ENCODE measurements at regions not wholly inside any gene's neighbourhood (a gene's known extent, or its start where the extent isn't known, plus 50 kb on each side); places are given as distances from the start of the nearest gene placed in this dataset.

- ATAC-seq: no peak
Observed at GRCh38 chr5:122581629-122582028, 193.3 kb upstream of the SNX2 start.

DNA sequence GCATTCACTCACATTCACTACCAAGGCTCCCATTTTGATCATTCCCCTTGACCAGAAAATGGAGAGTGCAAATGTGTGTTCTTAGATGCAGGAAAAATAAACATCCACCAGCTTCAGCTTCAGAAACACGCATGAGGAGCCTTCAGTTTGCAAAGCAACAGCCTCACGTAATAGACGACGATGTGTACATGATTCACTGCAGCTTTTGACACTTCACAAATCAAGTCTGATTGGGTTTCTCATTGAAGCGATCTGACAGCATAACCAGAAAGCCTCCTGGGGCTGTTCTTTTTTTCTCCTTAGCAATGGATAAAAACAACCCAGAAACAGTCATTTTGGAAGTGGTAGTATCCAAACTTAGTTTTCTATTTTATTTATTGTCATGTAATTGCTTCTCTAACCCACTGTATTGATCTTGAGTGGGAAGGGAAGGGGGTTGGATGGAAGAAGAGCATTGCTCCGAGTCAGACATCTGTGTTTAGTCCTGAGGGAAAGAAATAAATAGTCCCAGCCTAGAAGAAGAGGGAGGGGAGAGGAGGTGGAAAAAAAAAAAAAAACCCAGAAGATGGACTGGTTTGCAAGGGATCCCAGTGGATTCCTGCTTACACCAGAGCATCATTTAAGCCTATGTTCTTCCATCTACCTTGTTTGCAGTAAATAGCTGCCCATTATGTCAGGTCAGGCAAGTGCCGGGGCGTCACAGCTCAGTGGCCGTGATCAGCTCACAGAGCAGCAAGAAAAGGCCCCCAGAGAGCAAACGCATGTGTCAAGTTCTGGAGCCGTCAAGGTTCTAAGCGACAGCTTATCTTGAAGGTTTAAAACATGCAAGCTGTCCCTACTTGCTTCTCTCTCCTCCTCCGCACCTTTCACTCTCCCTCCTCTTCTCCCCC, 190.2 kb upstream of the SNX2 start:
- POLR2A ChIA-PET: no interaction called here
- H3K9me2 ChIP-seq (ENCODE audit: insufficient read depth): no peaks in the 10 kb centered on the region
- H3K4me2 ChIP-seq (ENCODE audit: low read length): no peak overlapping the region
- no peaks in the 10 kb centered on the region for H3K9me3 ChIP-seq (ENCODE audit: control insufficient read depth in 1 of 2, insufficient read depth in 1 of 2, low read depth in 1 of 2, low read length in 2 of 2)
- H3K27ac ChIP-seq (ENCODE audit: low read depth, low read length): no peak overlapping the region
- DNase-seq (ENCODE audit: low read depth, low spot score): no peak
- RAD21 ChIA-PET (ENCODE audit: low non-redundant PET in 1 of 2, low total read pairs in 2 of 2, uncharacterized antibody in 2 of 2, unreplicated experiment in 2 of 2): no interaction called here
- intact Hi-C loops (cut with micrococcal nuclease): no loop called here
- no TSS peak for BruUV-seq (replicated peaks)
- H4K20me1 ChIP-seq (ENCODE audit: insufficient read depth): no peaks in the 10 kb centered on the region
- no peaks in the 10 kb centered on the region for H3K36me3 ChIP-seq (ENCODE audit: control insufficient read depth in 1 of 2, insufficient read depth in 2 of 2, low read length in 2 of 2)
- no peaks in the 10 kb centered on the region for H3K4me1 ChIP-seq (ENCODE audit: control insufficient read depth in 1 of 2, insufficient read depth in 2 of 2, low read length in 2 of 2)
- H3K4me3 ChIP-seq (replicated peaks in 1 of 2; ENCODE audit: low read depth in 1 of 2, low read length in 2 of 2): no peak overlapping the region
- H3K79me2 ChIP-seq (ENCODE audit: insufficient read depth, low read length): no peaks in the 10 kb centered on the region
- CTCF ChIA-PET: no interaction called here
- no peak for ATAC-seq
- H3K9ac ChIP-seq (ENCODE audit: low read length): no peak overlapping the region
- no peak overlapping the region for H2AFZ ChIP-seq (ENCODE audit: low read depth, low read length, poor library complexity, severe bottlenecking)
- no peaks in the 10 kb centered on the region for H3K27me3 ChIP-seq (ENCODE audit: insufficient read depth, low read length)
- TF ChIP-seq YY1 (IDR thresholded peaks at IDR 0.05; ENCODE audit: extremely low read depth, insufficient replicate concordance, low read depth, low read length): no peak
- TF ChIP-seq, protein P1, sequence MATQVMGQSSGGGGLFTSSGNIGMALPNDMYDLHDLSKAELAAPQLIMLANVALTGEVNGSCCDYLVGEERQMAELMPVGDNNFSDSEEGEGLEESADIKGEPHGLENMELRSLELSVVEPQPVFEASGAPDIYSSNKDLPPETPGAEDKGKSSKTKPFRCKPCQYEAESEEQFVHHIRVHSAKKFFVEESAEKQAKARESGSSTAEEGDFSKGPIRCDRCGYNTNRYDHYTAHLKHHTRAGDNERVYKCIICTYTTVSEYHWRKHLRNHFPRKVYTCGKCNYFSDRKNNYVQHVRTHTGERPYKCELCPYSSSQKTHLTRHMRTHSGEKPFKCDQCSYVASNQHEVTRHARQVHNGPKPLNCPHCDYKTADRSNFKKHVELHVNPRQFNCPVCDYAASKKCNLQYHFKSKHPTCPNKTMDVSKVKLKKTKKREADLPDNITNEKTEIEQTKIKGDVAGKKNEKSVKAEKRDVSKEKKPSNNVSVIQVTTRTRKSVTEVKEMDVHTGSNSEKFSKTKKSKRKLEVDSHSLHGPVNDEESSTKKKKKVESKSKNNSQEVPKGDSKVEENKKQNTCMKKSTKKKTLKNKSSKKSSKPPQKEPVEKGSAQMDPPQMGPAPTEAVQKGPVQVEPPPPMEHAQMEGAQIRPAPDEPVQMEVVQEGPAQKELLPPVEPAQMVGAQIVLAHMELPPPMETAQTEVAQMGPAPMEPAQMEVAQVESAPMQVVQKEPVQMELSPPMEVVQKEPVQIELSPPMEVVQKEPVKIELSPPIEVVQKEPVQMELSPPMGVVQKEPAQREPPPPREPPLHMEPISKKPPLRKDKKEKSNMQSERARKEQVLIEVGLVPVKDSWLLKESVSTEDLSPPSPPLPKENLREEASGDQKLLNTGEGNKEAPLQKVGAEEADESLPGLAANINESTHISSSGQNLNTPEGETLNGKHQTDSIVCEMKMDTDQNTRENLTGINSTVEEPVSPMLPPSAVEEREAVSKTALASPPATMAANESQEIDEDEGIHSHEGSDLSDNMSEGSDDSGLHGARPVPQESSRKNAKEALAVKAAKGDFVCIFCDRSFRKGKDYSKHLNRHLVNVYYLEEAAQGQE (IDR thresholded peaks at IDR 0.05; ENCODE audit: low read depth): no peak
- TF ChIP-seq ZFX (IDR thresholded peaks at IDR 0.05): no peak
- no peak for TF ChIP-seq JUND (IDR thresholded peaks at IDR 0.05)
- TF ChIP-seq, protein P2, sequence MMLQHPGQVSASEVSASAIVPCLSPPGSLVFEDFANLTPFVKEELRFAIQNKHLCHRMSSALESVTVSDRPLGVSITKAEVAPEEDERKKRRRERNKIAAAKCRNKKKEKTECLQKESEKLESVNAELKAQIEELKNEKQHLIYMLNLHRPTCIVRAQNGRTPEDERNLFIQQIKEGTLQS (IDR thresholded peaks at IDR 0.05): no peak
- TF ChIP-seq, protein P3, sequence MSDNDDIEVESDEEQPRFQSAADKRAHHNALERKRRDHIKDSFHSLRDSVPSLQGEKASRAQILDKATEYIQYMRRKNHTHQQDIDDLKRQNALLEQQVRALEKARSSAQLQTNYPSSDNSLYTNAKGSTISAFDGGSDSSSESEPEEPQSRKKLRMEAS (IDR thresholded peaks at IDR 0.05): no peak
- no peak for TF ChIP-seq EZH2phosphoT487 (IDR thresholded peaks at IDR 0.05; ENCODE audit: borderline replicate concordance)
- no peak for TF ChIP-seq POLR2AphosphoS5 (IDR thresholded peaks at IDR 0.05; ENCODE audit: low read depth, low read length)

More at GRCh38 chr5:122581629-122582028, 193.3 kb upstream of the SNX2 start:
- Histone ChIP-seq H3K36me3 (ENCODE audit: control insufficient read depth in 1 of 2, insufficient read depth in 2 of 2, low read length in 2 of 2) (no peaks in the 10 kb centered on the region), H4K20me1 (ENCODE audit: insufficient read depth) (no peaks in the 10 kb centered on the region), H3K9me3 (ENCODE audit: control insufficient read depth in 1 of 2, insufficient read depth in 1 of 2, low read depth in 1 of 2, low read length in 2 of 2) (no peaks in the 10 kb centered on the region), H3K79me2 (ENCODE audit: insufficient read depth, low read length) (no peaks in the 10 kb centered on the region), H3K4me1 (ENCODE audit: control insufficient read depth in 1 of 2, insufficient read depth in 2 of 2, low read length in 2 of 2) (no peaks in the 10 kb centered on the region), H3K9ac (ENCODE audit: low read length) (no peak overlapping the region), H3K9me2 (ENCODE audit: insufficient read depth) (no peaks in the 10 kb centered on the region), H2AFZ (ENCODE audit: low read depth, low read length, poor library complexity, severe bottlenecking) (no peak overlapping the region), H3K4me2 (ENCODE audit: low read length) (no peak overlapping the region), H3K27me3 (ENCODE audit: insufficient read depth, low read length) (no peaks in the 10 kb centered on the region), H3K4me3 (replicated peaks in 1 of 2; ENCODE audit: low read depth in 1 of 2, low read length in 2 of 2) (no peak overlapping the region), H3K27ac (ENCODE audit: low read depth, low read length) (no peak overlapping the region)
- no peak for TF ChIP-seq CEBPB (IDR thresholded peaks at IDR 0.05; ENCODE audit: low read depth)
- TF ChIP-seq, protein P4, sequence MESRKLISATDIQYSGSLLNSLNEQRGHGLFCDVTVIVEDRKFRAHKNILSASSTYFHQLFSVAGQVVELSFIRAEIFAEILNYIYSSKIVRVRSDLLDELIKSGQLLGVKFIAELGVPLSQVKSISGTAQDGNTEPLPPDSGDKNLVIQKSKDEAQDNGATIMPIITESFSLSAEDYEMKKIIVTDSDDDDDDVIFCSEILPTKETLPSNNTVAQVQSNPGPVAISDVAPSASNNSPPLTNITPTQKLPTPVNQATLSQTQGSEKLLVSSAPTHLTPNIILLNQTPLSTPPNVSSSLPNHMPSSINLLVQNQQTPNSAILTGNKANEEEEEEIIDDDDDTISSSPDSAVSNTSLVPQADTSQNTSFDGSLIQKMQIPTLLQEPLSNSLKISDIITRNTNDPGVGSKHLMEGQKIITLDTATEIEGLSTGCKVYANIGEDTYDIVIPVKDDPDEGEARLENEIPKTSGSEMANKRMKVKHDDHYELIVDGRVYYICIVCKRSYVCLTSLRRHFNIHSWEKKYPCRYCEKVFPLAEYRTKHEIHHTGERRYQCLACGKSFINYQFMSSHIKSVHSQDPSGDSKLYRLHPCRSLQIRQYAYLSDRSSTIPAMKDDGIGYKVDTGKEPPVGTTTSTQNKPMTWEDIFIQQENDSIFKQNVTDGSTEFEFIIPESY (IDR thresholded peaks at IDR 0.05; ENCODE audit: extremely low read depth, insufficient replicate concordance, low read length): no peak
- no peak for TF ChIP-seq SIN3A (IDR thresholded peaks at IDR 0.05; ENCODE audit: low read depth)
- no peak for TF ChIP-seq POLR2AphosphoS5 (IDR thresholded peaks at IDR 0.05; ENCODE audit: low read depth, low read length)
- no peak for TF ChIP-seq RAD21 (IDR thresholded peaks at IDR 0.05; ENCODE audit: low read depth)
- intact Hi-C loops (cut with micrococcal nuclease): no loop called here
- ChIA-PET RAD21 (ENCODE audit: low non-redundant PET in 1 of 2, low total read pairs in 2 of 2, uncharacterized antibody in 2 of 2, unreplicated experiment in 2 of 2) (no interaction called here), CTCF (no interaction called here), POLR2A (no interaction called here)
- BruUV-seq (replicated peaks): no TSS peak
- no peak for DNase-seq (ENCODE audit: low read depth, low spot score)
